ENCODE measurements at regions not wholly inside any gene's neighbourhood (a gene's known extent, or its start where the extent isn't known, plus 50 kb on each side); places are given as distances from the start of the nearest gene placed in this dataset.

DNA sequence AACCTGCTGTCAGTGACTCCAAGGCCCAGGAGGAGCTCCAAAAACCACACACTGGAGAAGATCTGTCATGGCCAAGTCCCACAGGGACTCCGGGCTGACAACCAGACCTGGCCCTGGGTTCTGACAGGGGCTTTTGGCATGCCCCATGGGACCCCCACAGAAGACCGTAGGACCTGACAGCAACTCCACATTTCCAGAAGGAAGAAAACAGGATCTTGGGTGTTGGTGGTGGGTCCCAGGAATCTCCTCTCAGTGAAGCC is 275.9 kb upstream of the HS6ST1 start:
- no peak for TF ChIP-seq NR4A1 (CRISPR knock-in tag; IDR thresholded peaks at IDR 0.05)
- no peak for TF ChIP-seq NR4A1 (tag; IDR thresholded peaks at IDR 0.05)
- TF ChIP-seq POLR2H (tag; IDR thresholded peaks at IDR 0.05; ENCODE audit: low read depth) = no peak
- TF ChIP-seq ZNF197 (CRISPR knock-in tag; IDR thresholded peaks at IDR 0.05; ENCODE audit: low read depth) = no peak
- TF ChIP-seq ZNF507 (tag; conservative IDR thresholded peaks at IDR 0.05) = no peak
- TF ChIP-seq, protein P1, sequence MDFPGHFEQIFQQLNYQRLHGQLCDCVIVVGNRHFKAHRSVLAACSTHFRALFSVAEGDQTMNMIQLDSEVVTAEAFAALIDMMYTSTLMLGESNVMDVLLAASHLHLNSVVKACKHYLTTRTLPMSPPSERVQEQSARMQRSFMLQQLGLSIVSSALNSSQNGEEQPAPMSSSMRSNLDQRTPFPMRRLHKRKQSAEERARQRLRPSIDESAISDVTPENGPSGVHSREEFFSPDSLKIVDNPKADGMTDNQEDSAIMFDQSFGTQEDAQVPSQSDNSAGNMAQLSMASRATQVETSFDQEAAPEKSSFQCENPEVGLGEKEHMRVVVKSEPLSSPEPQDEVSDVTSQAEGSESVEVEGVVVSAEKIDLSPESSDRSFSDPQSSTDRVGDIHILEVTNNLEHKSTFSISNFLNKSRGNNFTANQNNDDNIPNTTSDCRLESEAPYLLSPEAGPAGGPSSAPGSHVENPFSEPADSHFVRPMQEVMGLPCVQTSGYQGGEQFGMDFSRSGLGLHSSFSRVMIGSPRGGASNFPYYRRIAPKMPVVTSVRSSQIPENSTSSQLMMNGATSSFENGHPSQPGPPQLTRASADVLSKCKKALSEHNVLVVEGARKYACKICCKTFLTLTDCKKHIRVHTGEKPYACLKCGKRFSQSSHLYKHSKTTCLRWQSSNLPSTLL (IDR thresholded peaks at IDR 0.05) = no peak
- no peak for TF ChIP-seq BMI1 (IDR thresholded peaks at IDR 0.05; ENCODE audit: low read length)
- TF ChIP-seq XRCC4 (IDR thresholded peaks at IDR 0.05; ENCODE audit: extremely low read depth, insufficient read depth, insufficient read length) = no peak
- no peak for TF ChIP-seq SLC30A9 (CRISPR knock-in tag; IDR thresholded peaks at IDR 0.05)
- TF ChIP-seq ETS2 (tag; IDR thresholded peaks at IDR 0.05; ENCODE audit: borderline replicate concordance, poor library complexity, severe bottlenecking) = no peak
- no peak for TF ChIP-seq HIVEP1 (CRISPR knock-in tag; IDR thresholded peaks at IDR 0.05)
- no peak for TF ChIP-seq ZNF146 (CRISPR knock-in tag; IDR thresholded peaks at IDR 0.05; ENCODE audit: unreplicated experiment)
- TF ChIP-seq, protein P2, sequence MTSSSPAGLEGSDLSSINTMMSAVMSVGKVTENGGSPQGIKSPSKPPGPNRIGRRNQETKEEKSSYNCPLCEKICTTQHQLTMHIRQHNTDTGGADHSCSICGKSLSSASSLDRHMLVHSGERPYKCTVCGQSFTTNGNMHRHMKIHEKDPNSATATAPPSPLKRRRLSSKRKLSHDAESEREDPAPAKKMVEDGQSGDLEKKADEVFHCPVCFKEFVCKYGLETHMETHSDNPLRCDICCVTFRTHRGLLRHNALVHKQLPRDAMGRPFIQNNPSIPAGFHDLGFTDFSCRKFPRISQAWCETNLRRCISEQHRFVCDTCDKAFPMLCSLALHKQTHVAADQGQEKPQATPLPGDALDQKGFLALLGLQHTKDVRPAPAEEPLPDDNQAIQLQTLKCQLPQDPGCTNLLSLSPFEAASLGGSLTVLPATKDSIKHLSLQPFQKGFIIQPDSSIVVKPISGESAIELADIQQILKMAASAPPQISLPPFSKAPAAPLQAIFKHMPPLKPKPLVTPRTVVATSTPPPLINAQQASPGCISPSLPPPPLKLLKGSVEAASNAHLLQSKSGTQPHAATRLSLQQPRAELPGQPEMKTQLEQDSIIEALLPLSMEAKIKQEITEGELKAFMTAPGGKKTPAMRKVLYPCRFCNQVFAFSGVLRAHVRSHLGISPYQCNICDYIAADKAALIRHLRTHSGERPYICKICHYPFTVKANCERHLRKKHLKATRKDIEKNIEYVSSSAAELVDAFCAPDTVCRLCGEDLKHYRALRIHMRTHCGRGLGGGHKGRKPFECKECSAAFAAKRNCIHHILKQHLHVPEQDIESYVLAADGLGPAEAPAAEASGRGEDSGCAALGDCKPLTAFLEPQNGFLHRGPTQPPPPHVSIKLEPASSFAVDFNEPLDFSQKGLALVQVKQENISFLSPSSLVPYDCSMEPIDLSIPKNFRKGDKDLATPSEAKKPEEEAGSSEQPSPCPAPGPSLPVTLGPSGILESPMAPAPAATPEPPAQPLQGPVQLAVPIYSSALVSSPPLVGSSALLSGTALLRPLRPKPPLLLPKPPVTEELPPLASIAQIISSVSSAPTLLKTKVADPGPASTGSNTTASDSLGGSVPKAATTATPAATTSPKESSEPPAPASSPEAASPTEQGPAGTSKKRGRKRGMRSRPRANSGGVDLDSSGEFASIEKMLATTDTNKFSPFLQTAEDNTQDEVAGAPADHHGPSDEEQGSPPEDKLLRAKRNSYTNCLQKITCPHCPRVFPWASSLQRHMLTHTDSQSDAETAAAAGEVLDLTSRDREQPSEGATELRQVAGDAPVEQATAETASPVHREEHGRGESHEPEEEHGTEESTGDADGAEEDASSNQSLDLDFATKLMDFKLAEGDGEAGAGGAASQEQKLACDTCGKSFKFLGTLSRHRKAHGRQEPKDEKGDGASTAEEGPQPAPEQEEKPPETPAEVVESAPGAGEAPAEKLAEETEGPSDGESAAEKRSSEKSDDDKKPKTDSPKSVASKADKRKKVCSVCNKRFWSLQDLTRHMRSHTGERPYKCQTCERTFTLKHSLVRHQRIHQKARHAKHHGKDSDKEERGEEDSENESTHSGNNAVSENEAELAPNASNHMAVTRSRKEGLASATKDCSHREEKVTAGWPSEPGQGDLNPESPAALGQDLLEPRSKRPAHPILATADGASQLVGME (CRISPR knock-in tag; IDR thresholded peaks at IDR 0.05) = no peak
- TF ChIP-seq CBFA2T3 (IDR thresholded peaks at IDR 0.05) = no peak
- no peak for TF ChIP-seq ATF7 (IDR thresholded peaks at IDR 0.05)
- TF ChIP-seq YY1 (IDR thresholded peaks at IDR 0.05; ENCODE audit: borderline replicate concordance in 1 of 3, control insufficient read depth in 1 of 3, extremely low read depth in 1 of 3, insufficient read depth in 3 of 3, insufficient read length in 1 of 3, insufficient replicate concordance in 2 of 3, low read depth in 1 of 3, low read length in 2 of 3) = no peak
- no peaks in the 10 kb centered on the region for H3K79me2 ChIP-seq (ENCODE audit: control insufficient read depth, insufficient read depth, low read length)
- WGBS (ENCODE audit: insufficient coverage, low coverage, missing lambda C conversion rate) = 0% methylated on average over 2 of the region's 2 CpGs
- no peaks in the 10 kb centered on the region for H3K9me3 ChIP-seq (replicated peaks; ENCODE audit: control insufficient read depth, insufficient read depth, low read depth, low read length)
- FAIRE-seq (no peak), ATAC-seq (no peak), DNase-seq (ENCODE audit: extremely low read depth in 1 of 4, low spot score in 3 of 4) (no peak)
- peaks cover 5 to 56% of the 10 kb centered on the region in 2 experiments; a peak in 3 of 5 replicates for H3K27me3 ChIP-seq (ENCODE audit: control insufficient read depth in 2 of 2, insufficient read depth in 2 of 2, low read length in 2 of 2)
- intact Hi-C loops (cut with micrococcal nuclease) (no loop called here), in situ Hi-C loops (cut with MboI) (no loop called here)
- no peaks in the 10 kb centered on the region for H3K9me1 ChIP-seq (ENCODE audit: control insufficient read depth, insufficient read depth, low read length)
- BruUV-seq (replicated peaks) = no TSS peak
- no peak overlapping the region for H3K27ac ChIP-seq (ENCODE audit: extremely low read depth, low read depth, low read length)
- H3K4me1 ChIP-seq (replicated peaks in 1 of 2; ENCODE audit: control insufficient read depth in 2 of 2, insufficient read depth in 2 of 2, low read length in 2 of 2) = no peaks in the 10 kb centered on the region
- no peak overlapping the region for H2AFZ ChIP-seq (ENCODE audit: low read depth, low read length)
- H4K20me1 ChIP-seq (replicated peaks; ENCODE audit: control insufficient read depth, insufficient read depth, low read length) = no peaks in the 10 kb centered on the region; the same call in 1 of the 2 replicates
- no peak overlapping the region for H3K4me3 ChIP-seq
- no peaks in the 10 kb centered on the region for H3K36me3 ChIP-seq (ENCODE audit: control insufficient read depth, insufficient read depth, low read length)
- H3K9ac ChIP-seq (ENCODE audit: insufficient read depth in 1 of 2, low read depth in 2 of 2, low read length in 2 of 2) = no peak overlapping the region
- ChIA-PET CTCF (ENCODE audit: low intra/inter-chr PET ratio) (no interaction called here), POLR2A (interaction anchor here (0.7 kb wide), 1 partner anchor 183 kb away, joined by 4 read pairs; no protein-coding TSS in a partner anchor)
- no peak overlapping the region for H3K4me2 ChIP-seq (ENCODE audit: insufficient read depth, low read length)
